HepG2 (cell line): ENCODE measurements at regions not wholly inside any gene's neighbourhood (a gene's known extent, or its start where the extent isn't known, plus 50 kb on each side); places are given as distances from the start of the nearest gene placed in this dataset.
A peak's percentile ranks its signal among the peaks of the same experiment; 100 is the strongest.

Experiments used
- ATAC-seq: fragments of 200-7000 bp; cut with Tn5 transposase; 3 replicates; pipeline ENCODE4 v1.9.1; 2020; ENCODE audit warnings: mild to moderate bottlenecking, moderate library complexity
- BruUV-seq: library from RNA; stranded (reverse); fragments of 400-500 nt; replicated peaks from 2 replicates; lab custom pipeline; 2021; lab: Mats Ljungman, UMichigan
- CTCF ChIA-PET: fragments of 300-600 bp; formaldehyde crosslinking; extraction: SDS; loops from one replicate; lab custom pipeline; 2021; ENCODE audit warnings: low total read pairs, inconsistent platforms, low intra/inter-chr PET ratio; lab: Yijun Ruan, JAX
- POLR2A ChIA-PET: fragments of 350-600 bp; sonication (Branson Sonifier 250); formaldehyde crosslinking; loops from one replicate; lab custom pipeline; 2020; ENCODE audit warnings: antibody characterized with exemption, inconsistent platforms; lab: Yijun Ruan, JAX
- DNase-seq: peaks from one replicate; pipeline ENCODE4 v3.0.0-alpha.2; 2015; ENCODE audit warnings: low spot score
- FAIRE-seq: peaks from 3 replicates; lab custom pipeline; 2011; peaks lifted over from hg19 to GRCh38; lab: Jason Lieb, UNC
- H2AFZ ChIP-seq: one replicate; pipeline ENCODE4 v1.6.1; 2011; ENCODE audit warnings: low read length, inconsistent platforms
- H3K27ac ChIP-seq: fragments of 300-600 bp; 3 replicates; pipeline ENCODE4 v1.8.0; 2011; ENCODE audit warnings: mixed run types, mild to moderate bottlenecking, mixed read lengths, low read length, inconsistent platforms; ENCODE audit not compliant: insufficient read depth; ENCODE audit errors: extremely low read length
- H3K27me3 ChIP-seq, 2 experiments: fragments of 200-600 bp in 1 of 2; 2 replicates in 1 of 2; 3 replicates in 1 of 2; pipeline versions ENCODE4 v1.6.0 to v1.8.0; 2011; ENCODE audit warnings: low read length in 2 of 2, mild to moderate bottlenecking in 2 of 2, moderate library complexity in 2 of 2, inconsistent platforms in 1 of 2; ENCODE audit not compliant: insufficient read depth in 2 of 2, control insufficient read depth in 1 of 2
- H3K36me3 ChIP-seq, 2 experiments: fragments of 200-600 bp in 1 of 2; replicated peaks in 1 of 2; 2 replicates in 1 of 2; 3 replicates in 1 of 2; pipeline versions ENCODE4 v1.5.1 to v1.8.0; 2011; ENCODE audit warnings: low read length in 2 of 2, inconsistent platforms in 1 of 2; ENCODE audit not compliant: insufficient read depth in 2 of 2, control insufficient read depth in 1 of 2
- H3K4me1 ChIP-seq: 2 replicates; pipeline ENCODE4 v1.5.1; 2012; ENCODE audit warnings: low read length, inconsistent platforms; ENCODE audit not compliant: insufficient read depth
- H3K4me2 ChIP-seq: 2 replicates; pipeline ENCODE4 v1.6.0; 2011; ENCODE audit warnings: low read depth, low read length, inconsistent platforms
- H3K4me3 ChIP-seq, 3 experiments: fragments of 200-600 bp in 1 of 3; sonication (generic), shearing (Covaris generic) in 1 of 3; replicated peaks in 1 of 3; 2 replicates each; pipeline ENCODE4 v1.5.1; 2011 to 2016; ENCODE audit warnings: low read length in 3 of 3, inconsistent platforms in 2 of 3, low read depth in 2 of 3, mild to moderate bottlenecking in 2 of 3, control low read depth in 1 of 3, mixed read lengths in 1 of 3; ENCODE audit not compliant: insufficient read depth in 1 of 3
- H3K79me2 ChIP-seq: one replicate; pipeline ENCODE4 v1.6.1; 2011; ENCODE audit warnings: low read length, inconsistent platforms; ENCODE audit not compliant: insufficient read depth
- H3K9ac ChIP-seq: 2 replicates; pipeline ENCODE4 v1.6.0; 2011; ENCODE audit warnings: mild to moderate bottlenecking, low read depth, low read length, inconsistent platforms; ENCODE audit not compliant: insufficient read depth
- H3K9me3 ChIP-seq: 2 replicates; pipeline ENCODE4 v1.5.1; 2012; ENCODE audit warnings: mild to moderate bottlenecking, low read length
- H4K20me1 ChIP-seq: 2 replicates; pipeline ENCODE4 v1.6.0; 2011; ENCODE audit warnings: inconsistent platforms, mild to moderate bottlenecking, low read length, moderate library complexity; ENCODE audit not compliant: insufficient read depth
- GTF3A ChIP-seq: sonication (generic); formaldehyde crosslinking; conservative IDR thresholded peaks from 2 replicates; pipeline ENCODE4 v1.4.0; 2020; ENCODE audit warnings: mild to moderate bottlenecking, missing genetic modification reagents
- MAFF ChIP-seq: IDR thresholded peaks from 2 replicates; pipeline ENCODE4 v1.6.1; 2011; ENCODE audit warnings: low read depth, low read length, improper control_type of control experiment
- MAFK ChIP-seq, 2 experiments: IDR thresholded peaks in 1 of 2; conservative IDR thresholded peaks in 1 of 2; 2 replicates each; pipeline ENCODE4 v1.6.1; 2011; ENCODE audit warnings: improper control_type of control experiment in 2 of 2, low read length in 2 of 2
- PRPF4 ChIP-seq: fragments of 200-400 bp; formaldehyde crosslinking; IDR thresholded peaks from 2 replicates; pipeline ENCODE4 v1.6.1; 2016; ENCODE audit warnings: low read length, low read depth; ENCODE audit not compliant: poor library complexity, severe bottlenecking
- YEATS2 ChIP-seq: sonication (generic); formaldehyde crosslinking; IDR thresholded peaks from 2 replicates; pipeline ENCODE4 v1.4.0; 2020; ENCODE audit warnings: missing genetic modification reagents, borderline replicate concordance
- ZNF333 ChIP-seq: sonication (generic); formaldehyde crosslinking; IDR thresholded peaks from 2 replicates; pipeline ENCODE4 v1.4.0; 2020; ENCODE audit warnings: mild to moderate bottlenecking, missing genetic modification reagents, borderline replicate concordance
- ZNF550 ChIP-seq: sonication (generic); formaldehyde crosslinking; IDR thresholded peaks from 2 replicates; pipeline ENCODE4 v1.4.0; 2020; ENCODE audit warnings: mild to moderate bottlenecking, missing genetic modification reagents, borderline replicate concordance
- in situ Hi-C: cut with HindIII; loops from 2 replicates; pipeline ENCODE4 v1.10.0; 2017; ENCODE audit warnings: low pct_unique_long_range_greater_than_20kb; ENCODE audit not compliant: extremely low pct_ligation_motif_present
- intact Hi-C: fragments of 100-400 bp; cut with micrococcal nuclease; formaldehyde crosslinking; loops from one replicate; pipeline ENCODE4 v1.10.0; 2022; ENCODE audit not compliant: unreplicated experiment
- TF ChIP-seq, protein P1 (sequence below), 2 experiments: sonication (generic) in 1 of 2; formaldehyde crosslinking in 1 of 2; IDR thresholded peaks; 2 replicates each; pipeline versions ENCODE4 v1.5.1 to v1.6.1; 2011 to 2020; ENCODE audit warnings: borderline replicate concordance in 1 of 2, low read depth in 1 of 2, low read length in 1 of 2, mild to moderate bottlenecking in 1 of 2, missing genetic modification reagents in 1 of 2, moderate library complexity in 1 of 2
- TF ChIP-seq, protein P2 (sequence below): sonication (generic); formaldehyde crosslinking; IDR thresholded peaks from 2 replicates; pipeline ENCODE4 v1.4.0; 2020; ENCODE audit warnings: low read depth, mild to moderate bottlenecking, missing genetic modification reagents

- TF ChIP-seq, protein P1, sequence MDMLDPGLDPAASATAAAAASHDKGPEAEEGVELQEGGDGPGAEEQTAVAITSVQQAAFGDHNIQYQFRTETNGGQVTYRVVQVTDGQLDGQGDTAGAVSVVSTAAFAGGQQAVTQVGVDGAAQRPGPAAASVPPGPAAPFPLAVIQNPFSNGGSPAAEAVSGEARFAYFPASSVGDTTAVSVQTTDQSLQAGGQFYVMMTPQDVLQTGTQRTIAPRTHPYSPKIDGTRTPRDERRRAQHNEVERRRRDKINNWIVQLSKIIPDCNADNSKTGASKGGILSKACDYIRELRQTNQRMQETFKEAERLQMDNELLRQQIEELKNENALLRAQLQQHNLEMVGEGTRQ (IDR thresholded peaks at IDR 0.05; ENCODE audit: low read depth, low read length), result no peak
- TF ChIP-seq, protein P1 (CRISPR knock-in tag; IDR thresholded peaks at IDR 0.05; ENCODE audit: borderline replicate concordance), result no peak
- TF ChIP-seq YEATS2 (CRISPR knock-in tag) (no peak), ZNF550 (CRISPR knock-in tag) (no peak), PRPF4 (no peak), GTF3A (no peak)
- TF ChIP-seq, protein P2, sequence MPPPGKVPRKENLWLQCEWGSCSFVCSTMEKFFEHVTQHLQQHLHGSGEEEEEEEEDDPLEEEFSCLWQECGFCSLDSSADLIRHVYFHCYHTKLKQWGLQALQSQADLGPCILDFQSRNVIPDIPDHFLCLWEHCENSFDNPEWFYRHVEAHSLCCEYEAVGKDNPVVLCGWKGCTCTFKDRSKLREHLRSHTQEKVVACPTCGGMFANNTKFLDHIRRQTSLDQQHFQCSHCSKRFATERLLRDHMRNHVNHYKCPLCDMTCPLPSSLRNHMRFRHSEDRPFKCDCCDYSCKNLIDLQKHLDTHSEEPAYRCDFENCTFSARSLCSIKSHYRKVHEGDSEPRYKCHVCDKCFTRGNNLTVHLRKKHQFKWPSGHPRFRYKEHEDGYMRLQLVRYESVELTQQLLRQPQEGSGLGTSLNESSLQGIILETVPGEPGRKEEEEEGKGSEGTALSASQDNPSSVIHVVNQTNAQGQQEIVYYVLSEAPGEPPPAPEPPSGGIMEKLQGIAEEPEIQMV (CRISPR knock-in tag), result no peak
These were observed 263.6 kb upstream of the EMCN start (continued) for GRCh38 chr4:100781435-100781834.

DNA sequence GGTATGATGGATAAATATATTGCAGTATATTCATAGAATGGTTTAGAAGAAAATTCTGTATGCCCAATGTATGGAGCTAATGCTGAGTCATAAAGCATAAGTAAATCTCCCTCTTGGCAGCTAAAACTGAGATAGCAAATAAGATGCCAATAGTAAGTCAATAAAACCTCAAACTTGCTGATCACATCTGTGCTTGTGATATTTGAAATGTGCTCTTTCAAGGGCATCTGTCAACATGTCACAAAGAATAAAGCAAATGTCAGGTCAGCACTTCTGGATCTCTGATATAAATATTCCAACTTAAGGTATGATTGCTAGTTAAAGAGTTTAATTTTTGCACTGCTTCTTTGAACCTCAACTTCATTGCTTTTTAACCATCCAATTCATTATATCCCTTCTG lies 262.3 kb upstream of the EMCN start:
- Histone ChIP-seq H3K27ac (no peak overlapping the region), H3K79me2 (no peaks in the 10 kb centered on the region), H3K4me3 (no peak overlapping the region), H3K4me2 (no peak overlapping the region), H3K27me3 (no peaks in the 10 kb centered on the region), H3K9me3 (peaks cover 27% of the 10 kb centered on the region), H4K20me1 (no peaks in the 10 kb centered on the region), H3K36me3 (no peaks in the 10 kb centered on the region), H3K4me1 (no peaks in the 10 kb centered on the region), H2AFZ (no peak overlapping the region)
- no peak for DNase-seq
- intact Hi-C loops, result no loop called here
- CTCF ChIA-PET, result no interaction called here
- no TSS peak for BruUV-seq
- in situ Hi-C loops, result no loop called here
- no peak for FAIRE-seq
- peak; percentile 60; the same call in 1 of the 2 replicates for TF ChIP-seq MAFF
- TF ChIP-seq MAFK (conservative IDR thresholded peaks at IDR 0.05 in 1 of 2, IDR thresholded peaks at IDR 0.05 in 1 of 2; ENCODE audit: low read length in 2 of 2), result peak; percentile 40 to 54; a peak in 3 of 4 replicates
- TF ChIP-seq ZNF333 (CRISPR knock-in tag), result no peak
- TF ChIP-seq, all 625 proteins: peak for 2
- H3K9ac ChIP-seq, result no peak overlapping the region
- POLR2A ChIA-PET, result no interaction called here
- ATAC-seq, result no peak
